ENCODE measurements at regions not wholly inside any gene's neighbourhood (a gene's known extent, or its start where the extent isn't known, plus 50 kb on each side); places are given as distances from the start of the nearest gene placed in this dataset.
"Not testable (repeated sequence)": the region's sequence is repeated elsewhere in the genome, so short reads cannot be mapped to it uniquely, and the experiment has no call there.

DNA sequence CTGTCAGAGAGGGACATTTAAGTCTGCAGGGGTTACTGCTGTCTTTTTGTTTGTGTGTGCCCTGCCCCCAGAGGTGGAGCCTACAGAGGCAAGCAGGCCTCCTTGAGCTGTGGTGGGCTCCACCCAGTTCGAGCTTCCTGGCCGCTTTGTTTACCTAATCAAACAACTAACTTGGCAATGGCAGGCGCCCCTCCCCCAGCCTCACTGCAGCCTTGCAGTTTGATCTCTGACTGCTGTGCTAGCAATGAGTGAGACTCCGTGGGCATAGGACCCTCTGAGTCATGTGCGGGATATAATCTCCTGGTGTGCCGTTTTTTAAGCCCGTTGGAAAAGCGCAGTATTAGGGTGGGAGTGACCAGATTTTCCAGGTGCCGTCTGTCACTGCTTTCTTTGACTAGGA lies 216.8 kb upstream of the CDKN2B start:
- not testable (repeated sequence) for DNase-seq (ENCODE audit: low spot score)

DNA sequence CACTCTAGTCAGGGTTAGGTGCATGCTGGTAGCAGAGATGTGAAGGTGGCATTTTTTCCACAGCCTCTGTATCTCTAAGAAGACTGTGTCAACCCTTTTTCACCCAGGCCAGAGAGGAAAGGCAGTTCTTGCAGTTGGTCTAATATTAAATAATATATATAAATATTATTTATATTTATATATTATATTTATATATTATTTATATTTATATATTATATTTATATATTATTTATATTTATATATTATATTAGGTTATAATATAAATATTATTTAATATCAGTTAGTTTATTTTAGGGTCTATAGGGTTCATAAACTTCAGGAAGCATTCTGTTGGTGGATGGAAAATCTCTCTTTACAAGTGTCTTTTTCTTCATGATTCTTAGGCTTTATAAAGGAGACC lies 218.6 kb upstream of the DMRTA1 start:
- no peak for DNase-seq (ENCODE audit: low spot score)

DNA sequence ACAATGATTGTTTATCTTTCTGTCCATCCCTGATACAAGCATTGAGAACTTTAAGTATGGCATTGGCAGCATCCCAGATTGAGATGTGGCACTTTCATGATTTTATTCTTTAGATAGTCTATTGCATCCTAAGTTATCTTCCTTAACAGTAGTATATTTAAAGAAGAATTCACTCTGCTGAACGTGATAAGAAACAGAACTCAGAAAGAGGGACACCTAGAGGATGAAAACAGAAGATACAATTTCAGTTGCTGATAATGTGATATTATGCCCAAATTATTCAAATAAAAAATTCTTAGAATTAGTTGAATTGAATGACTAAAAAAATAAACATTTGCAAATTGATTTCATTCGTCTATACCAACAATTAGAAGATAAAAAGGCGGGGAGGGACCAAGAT lies 218.1 kb upstream of the DMRTA1 start:
- peak; percentile 39 for DNase-seq (ENCODE audit: low spot score)

DNA sequence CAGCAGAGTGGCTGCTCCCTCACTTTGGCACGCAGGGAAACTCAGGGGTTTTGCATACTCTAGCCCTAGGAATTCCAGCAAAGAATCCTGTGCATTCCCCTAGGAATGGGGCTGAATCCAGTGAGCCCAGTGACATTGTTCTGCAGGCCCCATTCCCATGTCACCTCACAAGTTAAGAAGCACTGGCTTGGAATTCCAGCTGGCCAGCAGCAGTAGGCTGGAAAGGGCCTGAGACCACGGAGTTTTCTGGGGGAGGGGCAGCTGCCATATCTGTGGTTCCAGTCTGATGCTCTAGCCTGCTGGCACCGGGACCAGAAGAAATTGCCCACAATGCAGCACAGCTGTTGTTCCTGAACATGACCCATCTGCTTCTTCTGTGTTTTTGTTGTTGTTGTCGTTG lies 217.6 kb upstream of the DMRTA1 start:
- no peak for DNase-seq (ENCODE audit: low spot score)

DNA sequence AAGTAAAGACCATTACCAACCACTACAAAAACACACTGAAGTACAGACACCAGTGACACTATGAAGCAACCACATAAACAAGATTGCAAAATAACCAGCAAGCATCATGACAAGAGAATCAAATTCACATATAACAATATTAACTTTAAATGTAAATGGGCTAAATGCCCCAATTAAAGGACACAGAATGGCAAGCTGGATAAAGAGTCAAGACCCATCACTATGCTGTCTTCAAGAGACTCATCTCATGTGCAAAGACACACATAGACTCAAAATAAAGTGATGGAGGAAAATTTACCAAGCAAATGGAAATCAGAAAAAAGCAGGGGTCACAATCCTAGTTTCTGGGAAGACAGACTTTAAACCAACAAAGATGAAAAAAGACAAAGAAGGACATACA lies 215.3 kb upstream of the DMRTA1 start:
- DNase-seq (ENCODE audit: low spot score), result not testable (repeated sequence)

DNA sequence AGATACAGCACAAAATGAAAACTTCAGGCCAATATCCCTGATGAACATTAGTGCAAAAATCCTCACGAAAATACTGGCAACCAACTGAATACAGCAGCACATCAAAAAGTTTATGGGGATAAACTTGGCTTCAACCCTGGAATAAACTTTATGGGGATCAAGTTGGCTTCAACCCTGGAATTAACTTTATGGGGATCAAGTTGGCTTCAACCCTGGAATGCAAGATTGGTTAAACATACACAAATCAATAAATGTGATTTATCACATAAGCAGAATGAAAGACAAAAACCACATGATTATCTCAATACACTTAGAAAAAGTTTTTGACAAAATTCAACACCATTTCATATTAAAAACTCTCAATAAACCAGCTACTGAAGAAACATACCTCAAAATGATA lies 213.7 kb upstream of the DMRTA1 start:
- DNase-seq (ENCODE audit: low spot score), result no peak

DNA sequence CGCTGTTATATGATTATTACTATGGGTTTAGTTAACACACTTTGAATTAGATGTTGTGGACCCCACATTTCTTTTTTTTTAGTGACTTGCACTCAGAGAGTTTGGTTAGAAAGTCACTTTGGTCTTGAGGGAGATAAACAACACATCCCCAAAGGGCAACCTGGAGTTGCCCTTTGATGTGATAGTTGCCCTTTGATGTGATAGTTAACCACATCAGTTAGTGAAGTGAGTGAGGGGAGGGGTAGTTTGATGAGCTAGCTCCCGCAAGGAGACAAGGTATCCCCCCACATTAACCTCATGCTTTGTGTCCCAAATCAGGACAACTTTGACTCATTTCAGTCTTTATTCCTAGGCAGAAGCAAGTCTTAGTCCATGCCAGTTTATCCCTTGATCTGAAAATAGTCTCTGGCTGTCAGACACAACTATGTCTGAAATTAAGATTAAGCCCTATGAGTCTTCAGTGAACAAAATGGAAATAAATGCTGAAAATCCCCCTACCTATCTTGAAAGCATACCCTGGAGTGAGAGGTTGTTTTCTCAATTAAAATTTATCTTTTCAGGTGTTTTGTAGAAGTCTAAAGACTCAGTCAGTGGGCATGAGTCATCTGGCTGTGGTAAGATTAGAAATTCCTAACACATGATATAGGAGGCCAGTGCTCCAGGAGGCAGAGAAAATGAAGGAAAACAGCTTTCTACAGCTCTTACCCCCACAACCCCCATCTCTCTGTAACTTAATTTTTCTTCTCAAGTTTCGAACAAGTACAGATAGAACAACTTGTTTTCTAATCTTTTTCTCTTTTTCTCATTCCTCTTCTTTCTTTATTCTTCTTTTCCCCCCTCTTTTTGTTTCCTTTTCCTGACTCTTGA lies 208.9 kb upstream of the DMRTA1 start:
- DNase-seq (ENCODE audit: low spot score), result no peak

DNA sequence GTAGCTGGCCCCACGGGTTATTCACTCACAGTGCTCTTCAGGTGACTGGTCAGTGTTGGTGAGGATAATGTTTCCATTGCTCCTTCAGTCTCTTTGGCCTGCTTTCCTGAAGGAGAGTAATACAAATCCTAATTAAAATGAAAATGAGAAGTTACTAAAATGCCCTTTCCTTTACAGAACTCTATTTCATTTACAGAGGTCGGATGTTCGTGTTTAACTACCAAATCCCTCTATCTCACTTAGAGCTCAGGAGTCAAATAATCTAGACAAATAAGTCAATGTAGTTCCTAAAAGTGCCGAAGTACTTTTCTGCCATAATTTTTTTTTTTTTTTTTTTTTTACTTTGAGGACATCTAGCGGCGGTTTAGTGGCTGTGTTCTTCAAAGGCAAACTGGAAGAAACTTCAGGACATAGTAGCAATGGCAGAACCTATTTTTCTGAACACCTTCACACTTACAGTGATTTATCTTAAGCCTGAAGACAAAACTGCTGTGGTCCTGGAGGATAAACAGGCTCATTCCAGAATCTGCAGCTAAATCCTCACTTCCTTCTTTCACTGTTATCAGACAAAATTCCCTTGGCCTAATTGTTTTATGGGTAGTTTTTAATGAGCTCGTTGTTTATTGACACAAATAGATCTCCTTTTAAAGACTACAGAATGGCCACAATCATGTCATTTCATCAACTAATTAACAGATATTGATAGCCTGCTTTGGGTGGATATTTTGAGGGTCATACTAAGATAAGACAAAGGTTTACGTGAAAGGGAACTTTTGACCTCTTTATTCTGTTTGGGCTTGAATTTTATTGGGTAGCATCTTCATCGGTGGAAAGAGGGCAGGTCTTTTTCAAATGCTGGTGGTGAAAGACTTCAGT lies 207.6 kb upstream of the DMRTA1 start:
- DNase-seq (ENCODE audit: low spot score), result peak; percentile 63

DNA sequence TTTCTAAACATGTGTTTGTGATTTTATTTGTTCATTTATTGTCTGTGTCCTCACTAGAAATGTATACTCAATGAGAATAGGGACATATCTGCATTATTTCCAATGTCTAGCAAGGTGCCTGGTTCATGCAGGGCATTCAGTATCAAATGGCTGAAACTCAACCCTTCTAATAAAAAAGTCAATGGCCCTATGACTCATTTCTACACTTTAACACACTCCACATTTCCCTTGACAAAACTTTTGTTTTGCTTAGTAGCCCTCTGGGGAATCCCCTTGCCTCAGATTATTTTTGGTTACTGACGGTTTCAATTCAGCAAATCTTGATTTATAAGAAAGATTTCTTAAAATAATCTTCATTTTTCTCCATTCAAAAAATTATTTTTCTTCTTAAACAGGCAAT lies 206.0 kb upstream of the DMRTA1 start:
- peak; percentile 69 for DNase-seq (ENCODE audit: low spot score)

DNA sequence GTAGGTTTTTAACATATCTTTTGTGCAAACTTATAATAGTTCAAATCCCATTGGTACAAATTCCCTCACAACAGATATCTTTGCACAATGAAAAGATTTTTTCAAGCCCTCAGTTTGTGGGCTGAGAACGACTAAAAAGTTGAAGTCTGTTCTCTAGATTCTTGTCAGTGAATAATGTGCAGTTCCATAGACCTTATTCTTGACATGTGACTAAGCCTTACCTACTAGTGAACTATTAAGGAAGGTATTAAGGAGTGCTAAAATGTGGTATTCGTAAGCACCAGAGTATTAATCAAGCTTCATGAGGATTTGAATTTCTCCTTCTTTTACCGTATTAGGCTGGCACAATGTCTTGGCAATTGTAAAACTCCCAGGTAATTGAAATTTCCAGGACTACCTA lies 205.6 kb upstream of the DMRTA1 start:
- DNase-seq (ENCODE audit: low spot score), result no peak

DNA sequence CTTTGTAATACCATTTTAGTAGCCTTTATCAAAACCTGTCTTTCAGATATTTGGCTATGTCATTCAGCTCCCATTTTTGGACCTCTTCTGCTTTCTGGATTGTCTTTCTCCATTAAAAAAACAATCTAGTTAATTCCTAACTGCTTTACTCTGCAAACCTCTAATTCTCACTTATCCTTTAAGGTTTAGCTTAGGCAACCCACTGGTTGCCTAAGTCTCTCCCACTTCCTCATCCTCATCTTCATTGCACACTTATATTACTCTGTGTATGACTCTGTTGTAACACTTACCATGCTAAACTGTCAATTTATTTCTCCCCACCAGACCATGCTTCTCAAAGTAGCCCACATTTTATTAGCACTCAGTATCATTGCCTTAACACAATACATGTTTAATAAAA lies 205.0 kb upstream of the DMRTA1 start:
- DNase-seq (ENCODE audit: low spot score), result peak; percentile 20

DNA sequence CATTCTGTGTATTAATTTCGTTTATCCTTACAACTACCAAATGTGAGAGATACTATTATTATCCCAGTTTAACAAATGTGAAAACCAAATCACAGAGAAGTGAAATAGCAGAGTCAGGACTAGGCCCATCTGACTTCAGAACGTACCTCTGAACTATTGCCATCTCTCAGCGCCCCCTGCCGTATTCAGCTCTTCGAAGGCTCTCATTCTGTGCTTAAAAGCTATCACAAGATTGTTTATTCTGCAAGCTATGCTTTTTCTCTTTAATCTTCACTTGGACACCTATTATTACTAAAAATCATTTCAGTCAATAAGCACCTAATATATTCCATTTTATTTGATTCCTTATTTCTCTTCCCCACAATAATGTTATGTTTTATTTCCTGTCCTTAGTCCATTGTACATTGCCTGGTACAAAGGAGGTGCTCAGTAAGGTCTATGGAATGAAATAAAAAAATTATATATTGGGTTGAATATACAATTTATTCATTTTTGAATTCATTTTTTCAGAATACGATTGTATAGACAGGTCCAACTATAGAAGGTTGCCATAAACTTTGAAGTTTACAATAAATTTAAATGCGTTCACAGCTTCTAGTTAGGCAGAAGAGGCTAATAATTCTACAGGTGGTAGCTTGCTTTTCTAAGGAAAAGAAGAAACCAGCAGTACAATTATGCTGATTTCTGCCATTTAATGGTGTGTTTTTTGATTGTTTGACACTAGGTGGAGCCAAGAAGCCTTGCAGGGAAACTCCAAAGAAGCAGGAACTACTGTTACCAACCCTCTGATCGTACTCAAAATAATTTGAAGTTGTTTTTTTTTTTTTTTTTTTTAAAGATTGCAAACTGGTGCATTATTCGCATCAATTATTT lies 202.2 kb upstream of the DMRTA1 start:
- peak; percentile 83 for DNase-seq (ENCODE audit: low spot score)

DNA sequence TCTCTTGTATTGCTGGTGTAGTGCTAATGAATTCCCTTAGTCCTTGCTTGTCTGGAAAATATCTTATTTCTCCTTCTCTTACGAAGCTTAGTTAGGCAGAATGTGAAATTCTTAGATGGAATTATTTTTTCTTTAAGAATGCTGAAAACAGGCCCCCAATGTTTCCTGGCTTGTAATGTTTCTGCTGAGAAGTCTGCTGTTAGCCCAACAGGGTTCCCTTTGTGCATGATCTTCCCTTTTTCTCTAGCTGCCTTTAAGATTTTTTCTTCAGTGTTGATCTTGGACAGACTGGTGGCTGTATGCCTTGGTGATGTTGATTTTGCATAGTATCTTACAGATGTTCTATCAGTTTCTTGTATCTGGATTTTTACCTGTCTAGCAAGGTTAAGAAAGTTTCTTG lies 191.3 kb upstream of the DMRTA1 start:
- no peak for DNase-seq (ENCODE audit: low spot score)

DNA sequence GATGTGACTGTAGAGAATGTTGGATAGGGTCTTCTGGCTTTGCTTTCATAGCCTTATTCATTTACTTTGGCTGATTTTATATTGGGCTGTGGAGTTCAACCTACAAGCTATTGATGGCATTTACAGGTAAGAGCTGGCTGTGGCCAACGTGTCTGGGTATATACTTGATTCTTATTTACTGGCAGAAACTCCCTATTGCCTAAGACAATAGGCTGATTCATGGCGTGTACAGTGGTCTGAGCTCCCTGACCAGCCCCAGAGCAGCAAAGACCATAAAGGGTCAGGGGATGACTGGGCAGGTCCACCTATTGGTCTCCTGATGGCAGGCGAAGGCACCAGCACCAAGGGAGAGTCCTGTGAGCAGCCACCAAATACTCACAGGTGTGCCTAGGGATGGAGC lies 190.2 kb upstream of the DMRTA1 start:
- no peak for DNase-seq (ENCODE audit: low spot score)

DNA sequence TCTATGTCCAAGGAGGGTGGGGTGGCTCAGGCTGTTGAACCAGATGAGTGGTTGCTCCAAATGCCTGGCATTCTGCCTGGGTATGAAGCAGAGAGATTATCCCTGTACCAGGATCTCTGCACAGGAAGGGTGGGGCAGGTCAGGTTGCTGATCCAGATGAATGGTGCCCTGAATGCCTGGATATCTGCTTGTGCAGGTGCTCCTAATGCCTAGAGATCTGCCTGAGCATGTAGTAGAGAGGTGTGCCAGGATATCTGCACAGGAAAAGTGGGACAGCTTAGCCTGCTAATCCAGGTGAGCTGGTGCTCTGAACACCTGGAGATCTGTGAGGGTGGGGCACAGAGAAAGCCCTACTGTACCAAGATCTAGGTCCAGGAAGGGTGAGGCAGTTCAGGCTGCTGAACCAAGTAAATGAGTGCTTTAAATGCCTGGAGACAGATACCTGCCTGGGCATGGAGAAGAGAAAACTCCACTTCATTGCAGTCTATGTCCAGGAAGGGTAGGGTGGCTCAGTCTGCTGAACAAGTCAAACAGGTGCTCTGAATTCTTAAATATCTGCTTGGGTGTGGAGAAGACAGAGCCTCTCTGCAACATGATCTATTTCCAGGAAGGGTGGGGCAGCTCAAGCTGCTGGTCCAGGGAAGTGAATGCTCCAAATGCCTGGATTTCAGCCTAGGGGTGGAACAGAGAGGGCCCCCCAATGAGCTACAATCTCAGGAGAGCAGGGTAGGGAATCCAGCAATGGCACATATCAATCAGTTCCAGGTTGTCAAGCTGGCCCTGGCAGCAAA lies 189.4 kb upstream of the DMRTA1 start:
- no peak for DNase-seq (ENCODE audit: low spot score)

DNA sequence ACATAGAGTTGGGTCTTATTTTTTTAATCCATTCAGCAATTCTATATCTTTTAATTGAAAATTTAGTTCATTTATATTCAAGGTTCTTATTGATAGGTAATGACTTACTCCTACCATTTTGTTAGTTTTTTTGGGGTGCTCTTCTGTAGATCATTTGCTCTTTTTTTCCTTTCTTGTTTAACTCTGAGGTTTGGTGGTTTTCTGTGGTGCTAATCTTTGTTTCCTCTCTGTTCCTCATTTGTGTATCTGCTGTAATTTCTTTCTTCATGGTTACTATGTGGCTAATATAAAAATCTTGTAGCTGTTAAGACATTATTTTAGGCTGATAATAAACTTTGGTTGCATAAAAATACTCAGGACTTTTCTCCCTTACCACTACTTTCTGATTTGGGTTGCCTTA lies 181.6 kb upstream of the DMRTA1 start:
- DNase-seq (ENCODE audit: low spot score), result no peak

DNA sequence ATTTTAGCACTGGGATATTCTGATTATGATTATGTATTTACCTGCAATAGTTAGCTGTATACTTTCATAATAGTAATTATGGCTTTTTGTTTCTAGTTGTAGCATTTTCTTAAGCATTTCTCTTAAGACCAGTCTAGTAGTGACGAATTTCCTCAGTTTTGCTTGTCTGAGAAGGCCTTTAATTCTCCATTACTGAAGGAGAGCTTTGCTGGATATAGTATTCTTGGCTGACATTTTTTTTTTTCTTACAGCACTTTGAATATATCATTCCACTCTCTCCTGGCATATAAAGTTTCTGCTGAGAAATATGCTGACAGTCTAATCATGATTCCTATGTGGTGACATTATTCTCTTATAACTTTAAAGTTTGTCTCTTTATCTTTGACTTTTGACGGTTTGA lies 181.1 kb upstream of the DMRTA1 start:
- DNase-seq (ENCODE audit: low spot score), result no peak

DNA sequence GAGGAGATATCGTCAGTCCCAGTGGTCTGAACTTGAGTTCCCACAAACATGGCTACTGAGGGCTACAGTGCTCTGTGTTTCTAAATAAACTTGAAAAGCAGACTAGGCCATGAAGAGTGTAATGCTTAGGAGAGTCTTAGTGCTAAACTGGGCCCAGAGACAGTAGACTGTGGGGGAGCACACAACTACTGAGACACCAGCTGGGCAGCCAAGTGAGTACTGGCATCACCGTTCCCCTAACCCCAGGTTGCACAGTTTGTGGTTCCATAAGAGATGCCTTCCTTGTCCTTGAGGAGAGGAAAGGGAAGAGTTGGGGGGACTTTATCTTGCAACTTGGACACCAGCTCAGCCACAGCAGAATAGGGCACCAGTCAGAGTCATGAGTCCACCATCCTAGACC lies 172.1 kb upstream of the DMRTA1 start:
- no peak for DNase-seq (ENCODE audit: low spot score)

DNA sequence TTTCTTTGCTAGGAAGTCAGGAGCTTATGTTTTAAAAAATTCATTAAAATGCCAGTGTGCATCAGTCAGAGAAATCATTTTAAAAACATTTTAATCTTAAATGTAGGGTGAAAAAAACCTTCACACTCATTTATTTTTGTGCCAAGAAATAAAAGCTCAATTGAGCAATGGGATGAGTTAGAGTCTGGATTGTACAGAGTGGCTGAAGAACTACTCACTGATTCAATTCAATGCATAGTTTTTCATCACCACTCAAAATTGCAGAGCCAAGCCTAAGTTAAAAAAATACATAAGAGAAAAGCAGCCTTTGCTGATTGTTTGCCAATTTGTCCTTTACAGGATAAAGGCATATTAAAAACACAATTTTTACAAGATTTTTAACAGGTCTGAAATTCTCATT lies 168.2 kb upstream of the DMRTA1 start:
- DNase-seq (ENCODE audit: low spot score), result no peak

DNA sequence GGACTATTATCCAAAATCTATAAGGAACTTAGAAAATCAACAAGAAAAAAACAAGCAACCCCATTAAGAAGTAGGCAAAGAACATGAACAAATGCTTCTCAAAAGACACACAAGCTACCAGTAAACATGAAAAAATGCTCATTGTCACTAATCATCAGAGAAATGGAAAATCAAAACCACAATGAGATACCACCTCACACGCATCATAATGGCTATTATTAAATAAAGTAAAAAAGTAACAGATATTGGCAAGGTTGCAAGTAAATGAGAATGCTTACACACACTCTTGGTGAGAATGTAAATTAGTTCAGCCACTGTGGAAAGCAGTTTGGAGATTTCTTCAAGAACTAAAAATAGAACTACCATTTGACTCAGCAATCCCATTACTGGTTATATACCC lies 167.0 kb upstream of the DMRTA1 start:
- DNase-seq (ENCODE audit: low spot score), result no peak

DNA sequence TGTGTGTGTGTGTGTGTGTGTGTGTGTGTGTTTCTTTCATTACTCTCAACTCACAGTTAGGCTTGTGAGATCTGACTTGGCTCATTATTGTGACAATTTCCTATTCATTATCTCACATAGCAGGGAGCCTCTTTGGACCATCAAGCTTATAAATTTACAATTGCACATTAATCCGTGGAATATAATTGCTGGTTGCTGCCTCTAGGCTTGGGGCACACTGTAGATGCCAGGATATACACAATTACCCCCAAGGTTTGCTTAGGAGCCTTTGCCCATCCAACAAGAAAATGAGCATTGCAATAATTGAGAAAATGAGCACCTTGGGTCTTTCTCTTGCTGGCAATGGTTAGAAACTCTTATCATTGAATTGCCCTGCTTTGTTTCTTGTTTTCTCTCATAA lies 161.6 kb upstream of the DMRTA1 start:
- no peak for DNase-seq (ENCODE audit: low spot score)

DNA sequence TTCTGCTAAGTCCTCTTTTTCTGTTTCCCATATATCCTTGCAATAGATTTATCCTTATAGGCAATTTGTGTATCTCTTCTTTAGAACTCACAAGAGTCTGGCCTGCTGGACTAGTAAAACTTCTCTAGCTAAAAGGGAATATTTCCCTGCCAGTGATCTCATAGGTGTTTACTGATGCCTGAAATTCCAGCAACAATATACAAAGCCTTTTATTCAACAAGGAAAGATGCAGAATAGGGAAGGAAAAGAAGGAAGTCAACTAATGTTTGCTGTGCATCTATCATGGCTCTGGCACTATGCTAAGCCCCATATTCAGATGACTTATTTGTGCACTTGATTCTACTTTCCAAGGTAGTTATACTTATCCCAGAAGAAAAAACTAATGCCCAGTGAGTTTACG lies 160.0 kb upstream of the DMRTA1 start:
- no peak for DNase-seq (ENCODE audit: low spot score)

Measured in NAMALWA (cell line).